ENCODE measurements at regions not wholly inside any gene's neighbourhood (a gene's known extent, or its start where the extent isn't known, plus 50 kb on each side); places are given as distances from the start of the nearest gene placed in this dataset.

DNA sequence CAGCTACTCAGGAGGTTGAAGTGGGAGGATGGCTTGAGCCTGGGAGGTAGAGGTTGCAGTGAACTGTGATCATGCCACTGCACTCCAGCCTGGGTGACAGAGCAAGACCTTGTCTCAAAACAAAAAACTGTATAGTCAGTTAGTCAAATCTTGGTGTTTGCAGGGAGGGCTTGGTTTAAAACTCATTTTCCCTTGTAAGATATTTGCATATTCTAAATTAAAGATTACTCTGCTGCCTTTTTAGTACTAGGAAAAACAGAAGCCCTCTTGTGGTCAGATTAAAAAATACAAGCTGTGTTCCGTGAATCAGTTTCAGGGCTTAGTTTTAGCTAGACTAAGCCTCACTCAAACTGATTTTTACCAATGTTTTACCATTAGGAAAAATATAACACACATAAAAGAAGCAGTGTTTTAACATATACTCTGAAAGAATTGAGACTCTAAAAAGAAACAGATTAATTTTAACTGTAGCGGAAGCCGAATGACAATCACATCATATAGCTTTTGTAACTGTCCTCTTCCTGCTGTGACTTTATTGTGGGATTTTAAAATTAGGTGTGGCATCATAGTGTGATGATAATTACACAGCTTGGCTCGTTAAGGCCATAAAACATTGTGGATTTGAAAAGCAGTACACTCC, 84.9 kb upstream of the BASP1 start:
- TF ChIP-seq, protein P1, sequence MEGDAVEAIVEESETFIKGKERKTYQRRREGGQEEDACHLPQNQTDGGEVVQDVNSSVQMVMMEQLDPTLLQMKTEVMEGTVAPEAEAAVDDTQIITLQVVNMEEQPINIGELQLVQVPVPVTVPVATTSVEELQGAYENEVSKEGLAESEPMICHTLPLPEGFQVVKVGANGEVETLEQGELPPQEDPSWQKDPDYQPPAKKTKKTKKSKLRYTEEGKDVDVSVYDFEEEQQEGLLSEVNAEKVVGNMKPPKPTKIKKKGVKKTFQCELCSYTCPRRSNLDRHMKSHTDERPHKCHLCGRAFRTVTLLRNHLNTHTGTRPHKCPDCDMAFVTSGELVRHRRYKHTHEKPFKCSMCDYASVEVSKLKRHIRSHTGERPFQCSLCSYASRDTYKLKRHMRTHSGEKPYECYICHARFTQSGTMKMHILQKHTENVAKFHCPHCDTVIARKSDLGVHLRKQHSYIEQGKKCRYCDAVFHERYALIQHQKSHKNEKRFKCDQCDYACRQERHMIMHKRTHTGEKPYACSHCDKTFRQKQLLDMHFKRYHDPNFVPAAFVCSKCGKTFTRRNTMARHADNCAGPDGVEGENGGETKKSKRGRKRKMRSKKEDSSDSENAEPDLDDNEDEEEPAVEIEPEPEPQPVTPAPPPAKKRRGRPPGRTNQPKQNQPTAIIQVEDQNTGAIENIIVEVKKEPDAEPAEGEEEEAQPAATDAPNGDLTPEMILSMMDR (IDR thresholded peaks at IDR 0.05; ENCODE audit: partially characterized antibody, unreplicated experiment) = peak; percentile 82
- peaks cover 9% of the 10 kb centered on the region for H3K36me3 Mint-ChIP-seq (ENCODE audit: unreplicated experiment)
- H3K4me1 Mint-ChIP-seq (ENCODE audit: low read depth, unreplicated experiment) = peaks cover 3% of the 10 kb centered on the region
- H3K27ac Mint-ChIP-seq (ENCODE audit: unreplicated experiment) = no peak overlapping the region
- peaks cover 2% of the 10 kb centered on the region for H3K27me3 Mint-ChIP-seq (ENCODE audit: unreplicated experiment)
- no peak overlapping the region for H3K4me3 Mint-ChIP-seq (ENCODE audit: unreplicated experiment)
- DNase-seq = no peak
- H3K9me3 Mint-ChIP-seq (ENCODE audit: unreplicated experiment) = no peaks in the 10 kb centered on the region

DNA sequence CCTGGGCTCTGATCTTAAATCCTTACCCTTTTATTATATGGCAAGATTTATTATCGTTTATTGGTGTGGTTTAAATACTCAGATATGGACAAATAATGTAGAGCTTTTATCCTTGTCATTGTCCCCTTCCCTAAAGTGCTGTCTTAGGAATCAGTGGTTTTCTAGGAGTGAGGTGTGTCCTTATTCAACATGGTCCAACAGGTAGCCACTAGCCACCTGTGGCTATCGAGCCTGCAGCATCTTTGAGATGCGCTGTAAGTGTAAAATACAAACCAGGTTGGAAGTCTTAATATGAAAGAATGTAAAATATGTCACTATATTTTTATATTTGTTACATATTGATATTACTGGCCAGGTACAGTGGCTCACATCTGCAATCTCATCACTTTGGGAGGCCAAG, 82.4 kb upstream of the BASP1 start:
- TF ChIP-seq, protein P1 (IDR thresholded peaks at IDR 0.05; ENCODE audit: partially characterized antibody, unreplicated experiment) = no peak
- Mint-ChIP-seq H3K4me3 (ENCODE audit: unreplicated experiment) (no peak overlapping the region), H3K27me3 (ENCODE audit: unreplicated experiment) (no peaks in the 10 kb centered on the region), H3K36me3 (ENCODE audit: unreplicated experiment) (peaks cover 9% of the 10 kb centered on the region), H3K4me1 (ENCODE audit: low read depth, unreplicated experiment) (peaks cover 3% of the 10 kb centered on the region), H3K27ac (ENCODE audit: unreplicated experiment) (no peak overlapping the region), H3K9me3 (ENCODE audit: unreplicated experiment) (no peaks in the 10 kb centered on the region)
- DNase-seq = no peak

DNA sequence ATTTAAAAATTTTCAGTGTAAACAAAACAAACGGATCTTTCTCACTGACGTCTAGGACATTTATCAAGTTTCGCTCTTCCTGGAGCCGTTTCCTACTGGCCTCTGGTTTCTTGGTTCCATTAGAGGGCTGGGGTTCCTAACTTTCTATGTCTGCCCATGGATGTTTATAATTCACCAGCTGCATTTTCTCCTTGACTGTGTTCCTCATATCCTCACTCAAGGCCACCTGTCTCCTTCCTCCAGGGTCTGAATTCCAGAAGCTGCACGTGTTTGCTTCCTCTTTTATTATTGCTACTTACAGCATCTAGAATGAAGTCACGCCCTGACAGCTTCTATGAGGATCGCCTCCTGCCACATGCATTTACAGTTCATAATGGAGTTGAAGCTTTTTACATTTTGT, 74.1 kb upstream of the BASP1 start:
- no peak for DNase-seq
- Mint-ChIP-seq H3K4me3 (ENCODE audit: unreplicated experiment) (no peak overlapping the region), H3K4me1 (ENCODE audit: low read depth, unreplicated experiment) (no peaks in the 10 kb centered on the region), H3K36me3 (ENCODE audit: unreplicated experiment) (no peaks in the 10 kb centered on the region), H3K9me3 (ENCODE audit: unreplicated experiment) (peaks cover 3% of the 10 kb centered on the region), H3K27ac (ENCODE audit: unreplicated experiment) (no peak overlapping the region), H3K27me3 (ENCODE audit: unreplicated experiment) (no peaks in the 10 kb centered on the region)
- TF ChIP-seq, protein P1 (IDR thresholded peaks at IDR 0.05; ENCODE audit: partially characterized antibody, unreplicated experiment) = no peak

DNA sequence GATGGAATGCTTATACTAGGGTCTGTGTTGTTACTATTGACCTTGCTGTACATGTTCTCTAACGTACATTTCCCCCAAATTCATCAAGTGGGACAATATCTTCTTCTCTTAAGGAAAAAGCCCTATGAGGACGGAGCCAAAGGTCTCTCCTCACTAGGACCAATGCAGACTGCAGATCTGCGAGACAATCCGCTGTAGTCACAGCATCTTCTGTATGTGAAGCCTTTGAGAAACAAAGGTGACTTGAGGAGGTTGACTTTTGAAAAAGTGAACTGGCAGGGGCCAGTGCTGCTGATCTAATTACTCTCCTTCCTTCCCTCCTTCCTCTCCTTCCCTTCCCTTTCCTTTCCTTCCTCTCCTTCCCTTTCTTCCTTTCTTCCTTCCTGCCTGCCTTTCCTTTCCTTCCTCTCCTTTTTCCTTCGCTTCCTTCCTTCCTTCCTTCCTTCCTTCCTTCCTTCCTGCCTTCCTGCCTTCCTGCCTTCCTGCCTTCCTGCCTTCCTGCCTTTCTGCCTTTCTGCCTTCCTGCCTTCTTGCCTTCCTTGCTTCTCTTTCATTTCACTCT, 71.1 kb upstream of the BASP1 start:
- Mint-ChIP-seq H3K4me3 (ENCODE audit: unreplicated experiment) (no peak overlapping the region), H3K9me3 (ENCODE audit: unreplicated experiment) (peaks cover 3% of the 10 kb centered on the region), H3K4me1 (ENCODE audit: low read depth, unreplicated experiment) (no peaks in the 10 kb centered on the region), H3K27ac (ENCODE audit: unreplicated experiment) (peak overlapping the region; percentile 16), H3K36me3 (ENCODE audit: unreplicated experiment) (peaks cover under 1% of the 10 kb centered on the region), H3K27me3 (ENCODE audit: unreplicated experiment) (peaks cover 1% of the 10 kb centered on the region)
- TF ChIP-seq, protein P1 (IDR thresholded peaks at IDR 0.05; ENCODE audit: partially characterized antibody, unreplicated experiment) = no peak
- no peak for DNase-seq

DNA sequence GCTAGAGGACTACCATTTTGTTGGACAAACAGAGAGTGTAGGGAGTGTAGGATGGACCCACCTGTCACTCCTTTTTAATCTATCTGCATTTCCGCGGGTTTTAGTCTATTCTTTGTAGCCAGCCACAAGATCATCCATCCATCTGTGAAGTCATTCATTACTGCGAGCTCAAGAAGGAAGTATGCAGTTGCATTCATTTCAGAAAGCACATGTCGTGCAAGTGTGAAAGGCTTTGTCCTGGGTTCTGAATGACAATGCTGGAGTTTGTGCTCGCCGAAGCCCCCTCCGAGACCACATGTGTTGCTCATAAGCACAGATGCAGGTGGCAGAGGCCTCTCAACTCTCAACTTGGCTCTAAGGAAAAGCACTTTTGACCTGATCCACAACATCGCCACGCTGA, 70.3 kb upstream of the BASP1 start:
- Mint-ChIP-seq H3K9me3 (ENCODE audit: unreplicated experiment) (peaks cover 5% of the 10 kb centered on the region), H3K36me3 (ENCODE audit: unreplicated experiment) (peaks cover 7% of the 10 kb centered on the region), H3K27ac (ENCODE audit: unreplicated experiment) (no peak overlapping the region), H3K4me3 (ENCODE audit: unreplicated experiment) (no peak overlapping the region), H3K4me1 (ENCODE audit: low read depth, unreplicated experiment) (no peaks in the 10 kb centered on the region), H3K27me3 (ENCODE audit: unreplicated experiment) (peaks cover 4% of the 10 kb centered on the region)
- TF ChIP-seq, protein P1 (IDR thresholded peaks at IDR 0.05; ENCODE audit: partially characterized antibody, unreplicated experiment) = no peak
- no peak for DNase-seq

Data from glutamatergic neuron (in vitro differentiated cells).